ENCODE measurements at regions not wholly inside any gene's neighbourhood (a gene's known extent, or its start where the extent isn't known, plus 50 kb on each side); places are given as distances from the start of the nearest gene placed in this dataset.

DNA sequence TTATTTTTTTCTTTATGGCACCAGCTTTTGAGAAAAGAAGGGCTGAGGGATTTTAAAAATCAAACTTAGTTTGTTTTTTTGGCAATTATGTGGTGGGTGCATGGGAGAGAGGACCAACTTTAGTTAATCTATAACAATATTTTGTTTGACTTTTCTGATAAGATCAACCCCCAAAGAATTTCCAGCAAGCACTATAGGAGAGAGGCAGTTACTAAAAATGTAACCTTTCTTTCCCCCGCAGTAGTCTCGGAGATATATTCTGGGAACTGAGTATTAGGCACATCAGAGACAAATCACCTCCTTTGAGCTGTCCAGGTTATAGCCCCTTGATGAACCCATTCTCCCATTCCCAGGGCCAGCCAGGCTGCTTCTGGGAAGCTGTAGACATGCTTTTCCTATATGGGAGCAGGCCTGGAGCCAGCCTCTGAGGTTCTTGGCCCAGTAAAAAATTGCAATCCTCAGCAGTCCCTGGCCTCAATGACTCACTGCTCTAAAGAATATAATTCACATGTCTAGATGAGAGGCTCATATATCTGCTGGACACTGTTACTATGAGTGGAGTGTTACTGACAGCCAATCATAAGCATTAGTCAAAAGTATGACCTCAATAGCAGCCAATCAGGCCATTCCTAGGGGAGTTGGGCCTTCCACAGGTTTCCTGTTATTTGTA, 138.3 kb upstream of the AGBL1 start:
- no peak for DNase-seq (ENCODE audit: low spot score)

DNA sequence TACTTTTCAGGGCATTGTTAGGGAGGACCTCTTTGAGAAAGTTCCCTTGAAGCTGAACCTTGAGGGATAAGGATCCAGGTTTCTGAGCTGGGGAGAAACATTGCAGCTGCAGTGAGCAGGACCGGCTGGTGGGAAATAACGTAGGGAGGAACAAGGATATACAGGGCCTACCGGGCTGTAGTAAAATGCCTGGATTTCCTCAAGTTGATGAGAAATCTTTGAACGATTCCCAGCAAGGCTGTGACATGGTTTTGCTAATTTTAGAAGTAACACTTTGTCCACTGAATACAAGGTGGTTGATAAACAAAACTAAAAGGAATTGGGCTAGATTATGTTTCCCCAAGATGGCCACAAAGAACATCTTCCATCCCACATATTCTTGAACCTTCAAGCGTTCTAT, 137.0 kb upstream of the AGBL1 start:
- no peak for DNase-seq (ENCODE audit: low spot score)

DNA sequence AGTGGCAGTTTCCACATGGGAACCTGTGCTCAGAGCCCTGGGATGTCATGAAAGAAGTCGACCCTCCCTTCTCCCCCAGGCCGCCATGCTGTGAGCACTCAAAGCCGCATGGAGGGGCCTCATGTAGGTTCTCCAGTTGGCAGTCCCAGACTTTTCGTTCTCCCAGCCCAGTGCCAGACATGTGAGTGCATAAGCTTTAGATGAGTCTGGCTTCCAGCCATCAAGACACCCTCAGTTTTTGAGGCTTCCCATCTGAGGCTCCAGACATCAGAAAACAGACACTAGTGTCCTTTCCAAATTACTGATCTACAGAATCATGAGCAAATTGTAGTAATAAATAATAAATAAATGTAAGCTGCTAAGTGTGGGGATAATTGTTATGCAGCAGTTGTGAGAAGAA, 136.5 kb upstream of the AGBL1 start:
- no peak for DNase-seq (ENCODE audit: low spot score)

DNA sequence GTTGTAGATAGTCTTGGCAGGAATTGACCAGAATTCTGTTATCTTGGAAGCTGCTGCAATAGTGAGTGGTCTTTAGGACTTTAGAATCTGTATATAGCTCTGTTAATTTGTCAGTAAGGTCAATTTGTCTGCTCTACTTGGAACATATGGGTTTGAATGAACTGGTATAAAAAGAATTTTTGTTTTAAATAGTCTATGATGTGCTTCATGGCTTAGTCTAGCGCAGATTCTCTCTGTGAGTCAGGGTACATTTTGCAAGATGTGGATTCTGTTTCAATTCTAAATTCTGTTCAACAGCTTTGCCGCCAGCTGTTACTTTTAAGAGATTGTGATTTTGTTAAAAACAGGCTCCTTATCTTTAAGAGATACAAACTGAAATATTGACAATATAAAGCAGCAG, 135.9 kb upstream of the AGBL1 start:
- no peak for DNase-seq (ENCODE audit: low spot score)

DNA sequence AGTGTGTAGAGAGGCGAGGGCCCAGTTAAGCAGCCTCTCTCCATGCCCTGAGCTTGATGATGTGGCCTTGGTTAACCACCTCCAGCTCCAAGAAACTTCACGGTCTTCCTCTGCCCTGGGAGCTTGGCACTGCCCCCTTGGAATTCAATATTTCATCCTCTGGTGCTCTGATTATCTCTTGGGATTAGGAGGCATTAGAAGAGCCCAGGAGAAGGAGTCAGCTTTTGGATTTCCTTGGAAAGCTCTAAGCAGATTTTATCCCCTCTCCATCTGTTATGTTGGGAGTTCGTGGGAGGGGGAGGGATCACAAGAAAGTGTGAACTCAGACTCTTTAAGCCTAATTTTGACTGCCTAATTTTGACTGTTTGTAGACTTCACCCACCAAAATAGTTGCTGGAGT, 132.7 kb upstream of the AGBL1 start:
- no peak for DNase-seq (ENCODE audit: low spot score)

DNA sequence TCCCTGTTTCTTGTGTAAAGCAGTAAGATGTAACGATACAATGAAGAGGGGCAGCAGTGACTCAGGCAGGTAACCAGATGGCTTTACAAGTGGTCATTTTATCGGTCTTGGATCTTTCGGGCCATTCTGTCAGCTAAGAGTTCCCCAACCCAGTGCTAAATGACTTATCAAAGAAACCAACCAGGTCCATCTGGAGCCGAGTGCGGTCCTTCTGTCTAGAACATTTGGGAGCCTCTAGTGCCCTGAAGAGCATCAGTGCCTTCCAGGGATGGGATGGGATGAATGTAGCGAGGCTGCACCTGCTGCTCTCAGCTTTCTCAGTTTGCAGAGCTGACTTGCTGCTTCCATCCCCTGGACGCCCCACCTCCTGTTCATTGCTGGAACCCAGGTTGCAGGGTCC, 131.7 kb upstream of the AGBL1 start:
- DNase-seq (ENCODE audit: low spot score), result no peak

DNA sequence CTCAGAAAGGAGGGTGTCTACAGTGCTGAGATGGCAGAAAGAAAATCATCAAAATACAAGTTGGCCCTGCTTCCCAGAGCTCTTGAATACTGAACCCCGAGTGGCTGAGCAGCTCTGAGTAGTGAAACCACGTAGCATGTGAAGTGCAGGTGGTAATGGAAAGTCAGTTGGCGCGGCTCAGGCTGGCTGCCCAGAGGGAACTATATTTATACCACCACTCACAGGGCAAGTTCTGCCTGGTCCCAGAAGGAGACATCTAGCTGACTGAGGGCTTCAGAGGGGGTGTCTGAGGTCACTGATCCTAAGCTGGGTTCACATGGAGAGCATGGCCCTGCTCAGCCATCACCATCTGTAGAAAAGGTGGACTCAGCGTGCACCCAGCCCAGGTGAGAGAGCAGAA, 129.6 kb upstream of the AGBL1 start:
- DNase-seq (ENCODE audit: low spot score), result no peak

DNA sequence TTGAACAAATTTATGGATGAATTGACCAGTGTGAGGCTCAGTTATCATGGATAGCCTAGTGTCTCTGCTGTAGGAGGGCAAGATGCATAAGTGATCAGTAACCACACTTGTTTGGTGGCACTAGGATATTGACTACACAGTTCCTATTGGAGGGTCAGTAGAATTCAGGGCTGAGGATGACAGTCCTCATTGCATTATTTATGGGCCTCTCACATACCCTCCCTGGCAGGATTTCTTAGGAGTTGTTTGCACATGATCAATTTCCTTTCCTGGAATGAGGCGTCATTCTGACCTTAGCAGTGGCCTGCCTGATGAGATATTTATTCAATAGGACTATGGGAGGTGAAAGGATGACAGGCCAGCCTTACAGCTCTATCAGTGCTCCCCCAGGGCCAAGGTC, 125.1 kb upstream of the AGBL1 start:
- no peak for DNase-seq (ENCODE audit: low spot score)

DNA sequence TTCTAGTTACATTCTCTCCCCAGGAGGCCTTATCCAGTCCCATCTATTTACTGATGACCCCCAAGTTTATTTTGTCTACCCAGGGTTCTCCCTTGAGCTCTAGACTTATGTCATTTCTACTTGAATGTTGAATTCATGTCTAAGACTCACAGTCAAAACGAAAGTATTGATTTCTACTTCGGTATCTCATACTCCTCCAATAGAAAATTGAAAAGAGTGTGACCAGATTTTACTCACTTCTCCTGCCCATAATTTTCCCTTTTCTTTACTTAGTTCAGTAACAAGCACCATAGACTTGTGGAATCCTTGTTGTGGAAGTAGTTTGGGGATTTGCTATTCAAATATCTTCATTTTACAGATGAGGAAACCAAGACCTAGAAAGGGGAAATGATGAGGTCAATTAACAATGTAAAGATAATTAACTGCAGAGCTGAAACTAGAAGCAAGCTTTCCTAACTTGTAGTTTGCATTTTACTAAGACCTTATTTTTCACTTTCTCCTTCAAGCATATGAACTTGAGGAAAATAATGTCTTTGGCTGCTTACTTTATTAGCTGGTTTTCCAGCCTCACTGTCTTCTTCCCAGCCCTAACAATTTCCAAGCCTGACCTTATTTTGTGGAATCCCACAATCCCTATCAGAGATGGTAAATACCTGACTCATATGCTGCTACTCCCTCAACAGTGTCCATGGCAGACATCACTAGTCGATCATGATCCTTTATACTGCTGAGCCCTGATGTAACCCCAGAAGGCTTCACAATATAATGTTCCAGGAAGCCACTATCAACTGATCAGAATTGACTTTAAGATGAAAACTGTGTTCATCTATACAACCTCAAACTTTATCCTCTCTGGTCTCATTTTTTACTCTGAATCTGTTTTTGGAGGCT, 123.9 kb upstream of the AGBL1 start:
- DNase-seq (ENCODE audit: low spot score), result no peak

DNA sequence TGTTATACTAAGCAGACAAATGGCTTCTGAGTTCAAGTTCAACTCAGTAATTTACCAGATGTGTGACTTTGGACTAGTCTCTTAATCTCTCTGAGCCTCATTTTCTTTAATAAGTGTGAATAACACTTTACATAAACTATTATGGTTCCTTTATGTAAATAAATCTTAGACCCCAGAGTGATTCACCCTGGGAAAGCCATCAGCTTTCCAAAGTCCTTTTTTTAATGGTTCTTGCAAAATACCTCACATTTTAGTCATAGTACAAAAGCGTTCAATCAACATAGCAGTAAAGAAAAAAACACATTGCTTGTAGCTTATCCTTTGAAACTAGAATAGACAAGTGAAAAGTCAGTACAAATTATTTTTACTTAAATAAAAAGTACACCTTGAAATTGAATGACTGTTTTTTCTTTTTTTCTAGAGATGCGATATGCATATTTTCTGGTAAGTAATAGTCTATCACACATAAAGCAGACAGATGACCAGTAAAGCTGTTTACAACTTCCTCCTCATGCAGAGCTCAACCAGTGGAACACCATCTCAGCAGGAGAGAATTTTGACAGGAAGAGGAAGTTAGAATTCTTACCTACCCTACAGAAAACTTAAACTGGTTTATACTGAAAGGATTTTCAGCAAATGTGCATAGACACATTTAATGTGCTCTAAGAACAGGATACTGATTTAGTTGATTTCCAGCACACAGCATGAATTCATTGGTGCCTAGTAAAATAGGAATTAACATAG, 123.0 kb upstream of the AGBL1 start:
- DNase-seq (ENCODE audit: low spot score), result no peak

DNA sequence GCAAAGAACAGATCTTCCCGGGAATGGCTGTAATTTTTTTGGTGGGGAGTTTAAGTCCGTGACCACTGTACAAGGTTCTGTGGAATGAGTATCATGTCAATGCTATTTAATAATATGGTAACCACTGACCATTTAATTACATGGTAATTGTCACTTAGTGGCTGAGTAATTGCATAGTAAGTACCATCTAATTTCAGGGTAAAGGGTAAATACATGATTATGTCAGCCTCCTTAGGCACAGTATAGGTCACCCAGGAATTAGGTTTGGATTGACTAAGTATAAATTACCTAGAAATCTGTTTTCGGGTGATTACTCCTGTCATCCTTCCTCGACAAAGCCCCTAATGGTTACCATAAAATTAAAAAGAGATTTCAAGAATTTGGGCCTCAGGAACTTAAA, 120.1 kb upstream of the AGBL1 start:
- DNase-seq (ENCODE audit: low spot score), result no peak

DNA sequence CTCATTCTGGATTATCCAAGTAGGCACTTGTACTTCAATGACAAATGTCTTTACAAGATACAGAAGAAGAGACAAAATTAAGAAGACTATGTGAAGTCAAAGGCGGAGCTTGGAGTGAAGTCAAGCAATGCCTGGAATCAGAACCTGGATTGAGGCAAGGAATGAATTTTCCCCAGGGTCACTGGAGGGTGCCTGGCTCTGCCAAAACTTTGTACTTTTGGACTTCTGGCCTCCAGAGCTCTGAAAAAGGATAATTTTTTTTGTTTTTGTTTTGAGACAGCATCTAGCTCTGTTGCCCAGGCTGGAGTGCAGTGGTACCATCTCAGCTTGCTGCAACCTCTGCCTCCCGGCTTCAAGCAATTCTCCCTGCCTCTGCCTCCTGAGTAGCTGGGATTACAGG, 119.3 kb upstream of the AGBL1 start:
- no peak for DNase-seq (ENCODE audit: low spot score)

DNA sequence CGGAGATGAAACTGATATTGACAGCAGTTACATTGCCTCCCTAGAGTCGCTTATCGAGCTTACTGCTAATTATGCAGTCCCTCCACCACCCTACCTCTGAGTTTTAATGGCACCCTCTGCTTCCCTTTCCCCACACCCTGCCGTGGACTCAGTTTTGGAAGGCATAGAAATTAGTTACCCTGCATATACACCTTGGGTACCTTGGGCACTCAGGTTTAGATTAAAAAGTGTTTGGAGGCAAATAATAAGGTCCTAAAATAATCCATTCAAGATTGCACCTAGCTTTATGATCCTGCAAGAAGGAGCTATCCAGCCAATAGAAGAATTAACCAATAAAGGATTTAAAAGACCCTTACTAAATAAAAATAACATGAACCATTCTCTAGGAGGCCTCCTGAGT, 117.8 kb upstream of the AGBL1 start:
- no peak for DNase-seq (ENCODE audit: low spot score)

DNA sequence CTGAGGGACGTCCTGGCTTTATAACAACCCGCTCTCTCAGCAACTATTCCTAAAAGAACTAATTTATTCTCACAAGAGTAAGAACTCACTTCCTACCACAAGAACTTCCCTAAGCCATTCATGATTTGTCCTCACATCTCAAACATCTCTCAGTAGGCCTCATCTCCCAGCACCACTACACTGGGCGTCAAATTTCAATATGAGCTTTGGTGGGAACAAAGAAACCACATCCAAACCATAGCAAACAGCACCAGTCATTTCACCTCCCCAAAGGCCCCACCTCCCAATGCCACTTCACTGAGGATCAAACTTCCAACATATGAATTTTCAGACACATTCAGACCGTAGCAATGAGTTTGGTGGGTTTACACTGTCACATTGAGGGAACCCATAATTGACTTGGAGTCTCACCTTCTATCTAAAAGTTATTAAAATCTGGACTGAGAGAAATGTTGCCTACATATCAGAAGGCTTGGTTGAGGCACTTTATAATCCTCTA, 116.4 kb upstream of the AGBL1 start:
- no peak for DNase-seq (ENCODE audit: low spot score)

DNA sequence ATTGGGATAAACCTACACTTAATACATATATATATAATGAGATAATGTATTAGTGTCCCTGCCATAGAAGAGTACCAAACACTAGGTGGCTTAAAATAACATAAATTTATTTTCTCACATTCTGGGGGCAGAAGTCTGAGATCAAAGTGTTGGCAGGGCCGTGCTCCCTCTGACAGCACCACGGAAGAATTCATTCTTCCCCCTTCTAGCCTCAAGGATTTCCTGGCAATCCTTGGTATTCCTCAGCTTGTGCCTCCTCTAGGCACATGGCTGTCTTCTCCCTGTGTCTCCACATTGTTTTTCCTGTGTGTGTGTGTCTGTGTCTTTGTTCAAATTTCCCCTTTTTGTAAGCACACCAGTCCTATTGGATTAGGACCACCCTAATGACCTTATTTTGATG, 115.2 kb upstream of the AGBL1 start:
- DNase-seq (ENCODE audit: low spot score), result no peak

DNA sequence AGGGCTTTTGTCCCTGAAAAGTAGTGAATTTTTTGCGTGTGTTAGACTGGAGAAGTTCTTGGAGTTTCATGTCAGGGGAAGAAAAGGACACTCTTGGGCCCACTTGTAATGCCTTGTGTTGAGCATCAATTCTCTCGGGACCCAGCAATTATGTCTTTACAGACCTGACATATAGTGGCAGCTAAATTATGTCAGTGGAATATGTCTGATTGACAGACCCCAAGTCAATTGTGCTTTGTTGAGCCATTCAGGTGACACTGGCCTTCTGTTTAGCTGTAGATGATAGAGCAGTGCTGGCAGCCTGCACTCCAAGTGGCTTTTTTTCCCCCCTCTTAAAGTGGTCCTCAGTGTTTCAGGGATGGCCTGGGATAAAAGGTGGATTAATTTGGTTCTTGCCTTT, 112.1 kb upstream of the AGBL1 start:
- no peak for DNase-seq (ENCODE audit: low spot score)

DNA sequence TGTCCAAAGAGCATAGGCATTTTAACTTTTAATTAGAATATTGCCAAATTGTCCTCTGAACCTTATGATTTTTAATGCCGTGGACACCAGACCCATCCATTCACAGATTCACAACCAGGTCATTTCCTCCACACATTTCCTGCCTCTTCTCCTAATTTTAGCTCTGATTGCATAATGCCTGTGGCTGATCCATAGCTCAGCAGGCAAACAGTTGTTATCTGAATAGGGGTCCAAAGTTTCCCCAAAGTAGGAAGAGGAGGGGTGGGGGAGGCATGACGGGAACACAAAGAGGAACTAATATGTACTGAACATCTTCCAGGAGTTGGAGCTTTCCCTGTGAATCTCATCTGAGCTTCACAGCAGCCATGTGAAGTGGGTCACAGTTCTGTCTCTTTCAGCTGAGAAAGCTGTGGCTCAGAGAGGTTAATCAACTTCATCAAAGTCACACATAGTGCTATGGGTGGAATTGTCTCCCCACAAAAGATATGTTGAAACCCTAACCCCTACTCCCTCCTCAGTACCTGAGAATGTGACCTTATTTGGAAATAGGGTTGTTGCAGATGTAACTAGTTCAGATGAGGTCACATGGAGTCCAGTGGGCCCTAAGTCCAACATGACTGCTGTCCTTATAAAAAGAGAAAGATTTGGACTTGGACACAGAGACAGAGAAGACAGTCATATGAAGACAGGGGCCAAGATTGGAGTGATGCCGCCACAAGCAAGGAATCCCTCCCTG, 106.7 kb upstream of the AGBL1 start:
- no peak for DNase-seq (ENCODE audit: low spot score)

DNA sequence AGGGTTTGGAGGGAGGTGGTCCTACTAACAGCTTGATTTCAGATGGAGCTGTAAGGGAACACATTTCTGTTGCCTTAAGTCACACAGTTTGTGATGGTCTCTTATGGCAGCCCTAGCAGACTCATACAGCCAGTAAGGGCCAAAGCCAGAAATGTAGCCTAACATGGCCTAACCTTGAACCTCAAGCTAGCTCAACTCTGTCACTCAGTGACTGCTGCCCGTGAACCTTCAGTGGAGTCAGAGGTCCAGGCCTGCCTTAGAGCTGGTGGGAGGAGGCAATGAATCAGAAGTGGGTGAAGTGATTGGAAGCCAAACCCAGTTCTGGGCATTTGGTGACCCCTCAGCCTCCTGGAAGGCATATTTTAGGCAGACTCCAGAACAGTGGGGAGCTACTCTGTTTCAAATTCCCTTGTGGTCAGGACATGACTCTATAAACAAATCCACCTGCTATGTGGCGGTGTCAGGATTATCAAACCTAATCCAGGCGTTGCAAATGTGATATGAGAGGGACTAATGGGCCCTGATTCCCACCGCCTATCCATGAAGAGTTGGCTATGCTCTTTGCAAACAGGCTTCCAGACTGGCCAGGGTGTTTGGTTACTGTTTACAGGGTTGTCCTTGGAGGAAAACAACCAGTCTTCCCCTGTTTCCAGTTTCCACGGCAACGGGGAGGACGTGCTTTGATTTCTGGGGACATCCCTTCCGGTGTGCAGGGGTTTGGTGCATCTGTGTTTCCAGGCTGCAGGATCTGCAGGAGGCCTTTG, 105.9 kb upstream of the AGBL1 start:
- no peak for DNase-seq (ENCODE audit: low spot score)

DNA sequence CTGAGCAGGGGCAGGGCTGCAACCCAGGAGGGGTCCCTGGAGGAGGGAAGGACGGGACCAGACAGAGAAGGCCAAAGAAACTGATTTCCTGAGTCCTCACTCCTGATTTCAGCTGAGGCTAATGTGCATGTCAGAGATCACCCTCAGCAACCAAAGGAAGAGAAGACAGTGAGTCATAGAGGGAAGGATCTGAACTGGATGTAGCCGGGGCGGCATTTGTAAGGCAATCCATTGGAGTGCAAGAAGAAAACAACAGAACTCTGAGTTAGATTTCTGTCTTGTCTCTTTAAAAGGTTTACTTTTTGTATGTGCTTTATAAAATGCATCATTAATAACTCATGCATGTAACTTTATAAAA, 105.3 kb upstream of the AGBL1 start:
- no peak for DNase-seq (ENCODE audit: low spot score)

DNA sequence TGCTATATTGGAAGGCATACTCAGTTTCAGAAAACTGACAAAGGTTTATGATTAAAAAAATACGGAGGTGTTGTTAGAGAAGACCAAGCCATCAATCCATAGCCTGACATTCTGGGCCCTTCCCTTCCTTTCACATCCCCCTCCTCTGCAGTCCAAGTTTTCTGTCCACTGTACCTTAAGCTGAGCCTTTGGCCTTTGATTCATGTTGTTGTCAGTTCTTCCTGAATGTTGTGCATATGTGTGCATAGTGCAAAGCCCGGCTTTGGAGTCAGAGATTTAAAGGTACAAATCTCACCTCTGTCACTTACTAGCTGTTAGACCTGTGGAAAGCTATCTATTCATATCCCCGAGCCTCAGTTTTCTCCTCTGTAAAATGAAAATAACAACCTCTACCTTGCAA, 104.9 kb upstream of the AGBL1 start:
- no peak for DNase-seq (ENCODE audit: low spot score)

DNA sequence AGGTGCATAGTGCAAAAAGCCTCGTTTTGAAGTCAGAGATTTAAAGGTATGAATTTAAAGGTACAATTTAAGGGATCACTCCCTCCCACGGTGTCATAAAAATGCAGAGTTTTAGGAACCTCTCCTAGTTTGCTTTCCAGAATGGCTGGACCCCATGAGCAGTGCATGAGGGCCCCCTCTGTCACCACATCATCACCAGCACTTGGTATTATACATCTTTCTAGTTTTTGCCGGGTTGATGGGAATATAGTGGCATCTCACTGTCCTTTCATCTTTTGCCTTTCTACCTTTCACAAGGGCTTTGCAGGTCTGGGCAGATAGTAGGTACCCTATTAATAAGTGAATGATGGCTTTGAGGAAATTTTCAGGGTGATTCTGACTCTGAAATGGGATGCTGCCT, 103.6 kb upstream of the AGBL1 start:
- DNase-seq (ENCODE audit: low spot score), result no peak

DNA sequence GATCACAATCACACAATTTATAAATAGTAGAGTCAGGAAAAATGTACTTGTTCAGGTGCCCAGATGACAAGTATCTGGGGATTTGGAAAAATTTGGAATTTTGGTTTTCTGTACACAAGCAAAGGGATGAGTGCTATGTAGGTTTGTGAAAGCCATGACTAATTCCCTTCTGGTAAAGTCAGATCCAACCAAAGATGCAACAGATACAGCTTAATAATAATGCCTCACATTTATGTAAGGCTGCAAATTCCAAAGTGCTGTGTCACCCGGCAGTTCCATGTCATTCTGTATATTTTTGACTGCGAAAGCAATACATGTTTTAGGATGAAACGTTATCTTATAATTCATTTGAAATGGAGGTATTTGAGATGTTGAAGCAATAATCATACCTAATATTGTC, 102.7 kb upstream of the AGBL1 start:
- no peak for DNase-seq (ENCODE audit: low spot score)
